B cell (primary cell): ENCODE measurements at regions not wholly inside any gene's neighbourhood (a gene's known extent, or its start where the extent isn't known, plus 50 kb on each side); places are given as distances from the start of the nearest gene placed in this dataset.

Source experiments
- ATAC-seq: fragments of 200-7000 bp; cut with Tn5 transposase; one replicate; pipeline ENCODE4 v1.10.0; 2021; ENCODE audit warnings: low read depth, mild to moderate bottlenecking, moderate number of reproducible peaks, moderate library complexity
- CTCF ChIA-PET: fragments of 350-600 bp; sonication (Branson Sonifier 250); formaldehyde crosslinking; loops from one replicate; lab custom pipeline; 2021; ENCODE audit warnings: antibody characterized with exemption, inconsistent platforms; lab: Charles Lee
- POLR2A ChIA-PET: fragments of 350-600 bp; sonication (Branson Sonifier 250); formaldehyde crosslinking; loops from one replicate; lab custom pipeline; 2021; ENCODE audit warnings: antibody characterized with exemption; lab: Charles Lee
- DNase-seq: peaks from one replicate; pipeline ENCODE4 v3.0.0; 2013
- H2AFZ ChIP-seq: 2 replicates; pipeline ENCODE4 v1.6.1; 2012; ENCODE audit warnings: mild to moderate bottlenecking, low read depth, low read length; ENCODE audit not compliant: insufficient read depth, poor library complexity, severe bottlenecking
- H3K27ac ChIP-seq, 2 donors: 1 replicate in 1 of 2; 2 replicates in 1 of 2; pipeline ENCODE4 v1.5.1; 2012 to 2013; ENCODE audit warnings: low read length in 2 of 2, mild to moderate bottlenecking in 2 of 2, moderate library complexity in 1 of 2
- H3K27me3 ChIP-seq, 4 experiments: fragments of 200-600 bp in 1 of 4; sonication (generic) in 1 of 4; replicated peaks in 1 of 4; 1 replicate in 2 of 4; 2 replicates in 2 of 4; pipeline versions ENCODE4 v1.6.1 to v1.7.0; 2013 to 2016; ENCODE audit warnings: low read length in 3 of 4, mild to moderate bottlenecking in 2 of 4, mixed read lengths in 1 of 4, moderate library complexity in 1 of 4; ENCODE audit not compliant: insufficient read depth in 4 of 4, control insufficient read depth in 3 of 4; ENCODE audit errors: control extremely low read depth in 1 of 4
- H3K36me3 ChIP-seq, 2 experiments: replicated peaks in 1 of 2; 1 replicate in 1 of 2; 2 replicates in 1 of 2; pipeline versions ENCODE4 v1.6.1 to v1.7.1; 2013; ENCODE audit warnings: low read length in 1 of 2; ENCODE audit not compliant: insufficient read depth in 2 of 2, control insufficient read depth in 1 of 2; ENCODE audit errors: control extremely low read depth in 1 of 2, extremely low read depth in 1 of 2
- H3K4me1 ChIP-seq, 2 donors: fragments of 200-600 bp in 1 of 2; sonication (generic) in 1 of 2; 1 replicate in 1 of 2; 2 replicates in 1 of 2; pipeline versions ENCODE4 v1.5.1 to v1.6.1; 2013 to 2017; ENCODE audit warnings: low read length in 2 of 2; ENCODE audit not compliant: control insufficient read depth in 2 of 2, insufficient read depth in 2 of 2
- H3K4me2 ChIP-seq: replicated peaks from 2 replicates; pipeline ENCODE3; 2012; ENCODE audit warnings: mild to moderate bottlenecking, low read depth, low read length; ENCODE audit not compliant: poor library complexity, severe bottlenecking
- H3K4me3 ChIP-seq, 5 experiments: fragments of 200-600 bp in 1 of 5; sonication (generic) in 1 of 5; 1 replicate in 3 of 5; 2 replicates in 2 of 5; pipeline versions ENCODE4 v1.5.1 to v1.7.0; 2011 to 2016; ENCODE audit warnings: low read length in 4 of 5, mild to moderate bottlenecking in 4 of 5, low read depth in 2 of 5, control low read depth in 1 of 5, moderate library complexity in 1 of 5; ENCODE audit not compliant: insufficient read depth in 1 of 5; ENCODE audit errors: control extremely low read depth in 1 of 5, extremely low read depth in 1 of 5
- H3K79me2 ChIP-seq: fragments of 200-600 bp; sonication (generic); one replicate; pipeline ENCODE4 v1.6.0; 2016; ENCODE audit warnings: low read length; ENCODE audit not compliant: control insufficient read depth, insufficient read depth
- H3K9ac ChIP-seq: fragments of 200-600 bp; sonication (generic); 2 replicates; pipeline ENCODE4 v1.6.1; 2017; ENCODE audit warnings: mild to moderate bottlenecking, low read length, moderate library complexity
- H3K9me3 ChIP-seq, 3 donors: one replicate each; pipeline versions ENCODE4 v1.6.1 to v1.7.1; 2013; ENCODE audit warnings: low read length in 2 of 3; ENCODE audit not compliant: control insufficient read depth in 2 of 3, insufficient read depth in 1 of 3; ENCODE audit errors: control extremely low read depth in 1 of 3
- H4K20me1 ChIP-seq: 2 replicates; pipeline ENCODE4 v1.6.0; 2012; ENCODE audit warnings: mild to moderate bottlenecking, low read length; ENCODE audit not compliant: insufficient read depth, control insufficient read depth, poor library complexity, severe bottlenecking
- H3K27ac Mint-ChIP-seq: one replicate; pipeline ENCODE4 v1.8.0; 2021; ENCODE audit warnings: mixed read lengths
- H3K27me3 Mint-ChIP-seq: one replicate; pipeline ENCODE4 v1.8.0; 2021; ENCODE audit warnings: mixed read lengths
- H3K4me1 Mint-ChIP-seq: one replicate; pipeline ENCODE4 v1.8.0; 2021; ENCODE audit warnings: mixed read lengths
- H3K4me3 Mint-ChIP-seq: one replicate; pipeline ENCODE4 v1.8.0; 2021; ENCODE audit warnings: mixed read lengths
- H3K9me3 Mint-ChIP-seq: one replicate; pipeline ENCODE4 v1.8.0; 2022; ENCODE audit warnings: mixed read lengths; ENCODE audit not compliant: insufficient read depth
- EZH2 ChIP-seq: IDR thresholded peaks from 2 replicates; pipeline ENCODE4 v1.6.1; 2012; ENCODE audit warnings: borderline replicate concordance, low read depth, mild to moderate bottlenecking, moderate library complexity, low read length; ENCODE audit not compliant: insufficient read depth, poor library complexity, severe bottlenecking
- WGBS: methylation state at CpG from one replicate; pipeline ENCODE4 v1.1.5; 2013; ENCODE audit warnings: missing lambda C conversion rate; ENCODE audit not compliant: insufficient coverage; 5-methylcytosine and 5-hydroxymethylcytosine counted together
- intact Hi-C: fragments of 100-400 bp; cut with micrococcal nuclease; formaldehyde crosslinking; loops from one replicate; pipeline ENCODE4 v1.10.0; 2022
- TF ChIP-seq, protein P1 (sequence below): fragments of 200-600 bp; IDR thresholded peaks from one replicate; pipeline ENCODE4 v1.8.0; 2022; ENCODE audit warnings: antibody characterized with exemption, mild to moderate bottlenecking

DNA sequence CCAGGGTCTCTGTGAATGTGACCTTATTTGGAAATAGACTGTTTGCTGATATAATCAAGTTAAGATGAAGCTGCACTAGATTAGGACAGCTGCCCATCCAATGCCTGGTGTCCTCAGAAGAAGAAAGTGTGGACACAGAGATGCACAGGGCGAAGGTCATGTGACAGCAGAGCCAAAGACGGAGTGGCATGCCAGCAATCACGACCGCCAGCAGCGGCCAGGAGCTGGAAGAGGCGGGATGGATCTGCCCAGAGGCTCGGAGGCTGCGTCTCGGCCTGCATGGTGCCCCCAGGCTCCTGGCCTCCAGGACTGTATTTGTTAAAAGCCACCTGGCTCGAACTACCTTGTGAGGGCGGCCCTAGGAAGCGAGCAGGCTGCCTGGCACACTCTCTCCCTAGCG, 76.5 kb downstream of the RFLNA start:
- Histone ChIP-seq H3K4me1 (no peaks in the 10 kb centered on the region), H3K9ac (no peak overlapping the region), H3K9me3 (no peaks in the 10 kb centered on the region), H4K20me1 (peaks cover 25% of the 10 kb centered on the region), H3K27ac (no peak overlapping the region), H3K36me3 (peaks cover 0 to 46% of the 10 kb centered on the region in 2 experiments), H3K4me3 (no peak overlapping the region), H3K4me2 (no peak overlapping the region), H2AFZ (no peak overlapping the region), H3K27me3 (no peaks in the 10 kb centered on the region), H3K79me2 (peaks cover 28% of the 10 kb centered on the region)
- WGBS: 98% methylated on average over 13 of the region's 13 CpGs
- TF ChIP-seq, protein P1, sequence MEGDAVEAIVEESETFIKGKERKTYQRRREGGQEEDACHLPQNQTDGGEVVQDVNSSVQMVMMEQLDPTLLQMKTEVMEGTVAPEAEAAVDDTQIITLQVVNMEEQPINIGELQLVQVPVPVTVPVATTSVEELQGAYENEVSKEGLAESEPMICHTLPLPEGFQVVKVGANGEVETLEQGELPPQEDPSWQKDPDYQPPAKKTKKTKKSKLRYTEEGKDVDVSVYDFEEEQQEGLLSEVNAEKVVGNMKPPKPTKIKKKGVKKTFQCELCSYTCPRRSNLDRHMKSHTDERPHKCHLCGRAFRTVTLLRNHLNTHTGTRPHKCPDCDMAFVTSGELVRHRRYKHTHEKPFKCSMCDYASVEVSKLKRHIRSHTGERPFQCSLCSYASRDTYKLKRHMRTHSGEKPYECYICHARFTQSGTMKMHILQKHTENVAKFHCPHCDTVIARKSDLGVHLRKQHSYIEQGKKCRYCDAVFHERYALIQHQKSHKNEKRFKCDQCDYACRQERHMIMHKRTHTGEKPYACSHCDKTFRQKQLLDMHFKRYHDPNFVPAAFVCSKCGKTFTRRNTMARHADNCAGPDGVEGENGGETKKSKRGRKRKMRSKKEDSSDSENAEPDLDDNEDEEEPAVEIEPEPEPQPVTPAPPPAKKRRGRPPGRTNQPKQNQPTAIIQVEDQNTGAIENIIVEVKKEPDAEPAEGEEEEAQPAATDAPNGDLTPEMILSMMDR: no peak
- no peak for TF ChIP-seq EZH2
- H3K27ac Mint-ChIP-seq: no peak overlapping the region
- no peaks in the 10 kb centered on the region for H3K27me3 Mint-ChIP-seq
- ATAC-seq: no peak
- H3K4me1 Mint-ChIP-seq: no peaks in the 10 kb centered on the region
- POLR2A ChIA-PET: interaction anchor here (0.7 kb wide), 1 partner anchor 337 kb away, joined by 7 read pairs; no protein-coding TSS in a partner anchor
- no peak overlapping the region for H3K4me3 Mint-ChIP-seq
- H3K9me3 Mint-ChIP-seq: no peaks in the 10 kb centered on the region
- DNase-seq: no peak
- CTCF ChIA-PET: interaction anchor here (1.4 kb wide), 1 partner anchor 393 kb away, joined by 3 read pairs; no protein-coding TSS in a partner anchor
- intact Hi-C loops: no loop called here

DNA sequence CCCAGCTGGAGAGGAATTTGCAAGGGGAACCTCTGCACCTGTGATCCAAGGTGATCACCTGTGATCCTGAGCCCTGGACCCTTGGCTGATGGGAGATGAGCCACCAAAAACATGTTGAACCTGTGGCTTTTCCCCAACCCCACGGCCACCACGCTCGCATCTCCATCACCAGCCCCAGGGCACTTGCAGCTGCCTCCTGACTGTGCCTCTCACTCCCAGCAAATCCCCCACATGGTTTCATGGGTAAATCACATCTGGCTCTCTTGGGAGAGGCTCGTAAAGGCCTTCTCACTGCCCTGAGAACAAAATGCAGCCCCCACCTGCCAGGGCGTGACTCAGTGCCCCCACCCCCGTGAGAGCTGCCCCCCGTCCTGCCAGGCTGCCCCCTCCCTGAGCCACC, 76.0 kb downstream of the RFLNA start:
- no peaks in the 10 kb centered on the region for H3K9me3 Mint-ChIP-seq
- H2AFZ ChIP-seq: no peak overlapping the region
- ChIA-PET POLR2A (interaction anchor here (0.7 kb wide), 1 partner anchor 337 kb away, joined by 7 read pairs; no protein-coding TSS in a partner anchor), CTCF (interaction anchor here (1.4 kb wide), 1 partner anchor 393 kb away, joined by 3 read pairs; no protein-coding TSS in a partner anchor)
- no peak overlapping the region for H3K9ac ChIP-seq
- peaks cover 33% of the 10 kb centered on the region for H3K79me2 ChIP-seq
- intact Hi-C loops: no loop called here
- 100% methylated on average over 4 of the region's 7 CpGs for WGBS
- H3K27ac ChIP-seq: no peak overlapping the region
- H4K20me1 ChIP-seq: peaks cover 30% of the 10 kb centered on the region
- H3K4me2 ChIP-seq: no peak overlapping the region
- no peaks in the 10 kb centered on the region for H3K27me3 ChIP-seq
- peaks cover 0 to 49% of the 10 kb centered on the region in 2 experiments for H3K36me3 ChIP-seq
- no peak overlapping the region for H3K4me3 Mint-ChIP-seq
- H3K4me1 Mint-ChIP-seq: no peaks in the 10 kb centered on the region
- H3K27ac Mint-ChIP-seq: no peak overlapping the region
- TF ChIP-seq EZH2: no peak
- TF ChIP-seq, protein P1: no peak
- H3K4me3 ChIP-seq: no peak overlapping the region
- DNase-seq (no peak), ATAC-seq (no peak)
- H3K4me1 ChIP-seq: no peaks in the 10 kb centered on the region
- H3K9me3 ChIP-seq: no peaks in the 10 kb centered on the region
- H3K27me3 Mint-ChIP-seq: no peaks in the 10 kb centered on the region
